DND-41 (cell line): ENCODE measurements at regions not wholly inside any gene's neighbourhood (a gene's known extent, or its start where the extent isn't known, plus 50 kb on each side); places are given as distances from the start of the nearest gene placed in this dataset.

ENCODE experiments used
- ATAC-seq: fragments of 200-7000 bp; cut with Tn5 transposase; 3 replicates; pipeline ENCODE4 v1.9.1; 2021; ENCODE audit warnings: low read depth; ENCODE audit not compliant: insufficient read depth
- DNase-seq: peaks from one replicate; pipeline ENCODE4 v3.0.0-alpha.2; 2020
- H2AFZ ChIP-seq: 2 replicates; pipeline ENCODE4 v1.6.0; 2012; ENCODE audit warnings: low read depth, low read length
- H3K27ac ChIP-seq: 2 replicates; pipeline ENCODE4 v1.5.1; 2012; ENCODE audit warnings: low read length, inconsistent platforms
- H3K27me3 ChIP-seq: fragments of 200-600 bp; sonication (generic); 2 replicates; pipeline ENCODE4 v1.6.0; 2012; ENCODE audit warnings: low read length, mild to moderate bottlenecking, inconsistent platforms; ENCODE audit not compliant: insufficient read depth, poor library complexity
- H3K36me3 ChIP-seq: 2 replicates; pipeline ENCODE4 v1.5.1; 2012; ENCODE audit warnings: low read length, inconsistent platforms; ENCODE audit not compliant: insufficient read depth
- H3K4me1 ChIP-seq: 2 replicates; pipeline ENCODE4 v1.5.1; 2012; ENCODE audit warnings: mild to moderate bottlenecking, low read length; ENCODE audit not compliant: insufficient read depth
- H3K4me2 ChIP-seq: 2 replicates; pipeline ENCODE4 v1.6.0; 2012; ENCODE audit warnings: mild to moderate bottlenecking, moderate library complexity, low read length, inconsistent platforms; ENCODE audit not compliant: insufficient read depth
- H3K4me3 ChIP-seq, 2 experiments: fragments of 200-600 bp in 1 of 2; shearing (Covaris generic) in 1 of 2; 2 replicates each; pipeline ENCODE4 v1.5.1; 2012 to 2016; ENCODE audit warnings: inconsistent platforms in 2 of 2, low read length in 2 of 2, mild to moderate bottlenecking in 2 of 2, low read depth in 1 of 2, moderate library complexity in 1 of 2
- H3K79me2 ChIP-seq: 2 replicates; pipeline ENCODE4 v1.6.0; 2012; ENCODE audit warnings: low read length, inconsistent platforms; ENCODE audit not compliant: insufficient read depth
- H3K9ac ChIP-seq: 2 replicates; pipeline ENCODE4 v1.6.0; 2012; ENCODE audit warnings: low read depth, mild to moderate bottlenecking, inconsistent platforms, low read length, moderate library complexity
- H3K9me3 ChIP-seq: 2 replicates; pipeline ENCODE4 v1.5.1; 2012; ENCODE audit warnings: low read length, moderate library complexity, mild to moderate bottlenecking, inconsistent platforms; ENCODE audit not compliant: insufficient read depth, severe bottlenecking
- H4K20me1 ChIP-seq: 2 replicates; pipeline ENCODE4 v1.6.0; 2012; ENCODE audit warnings: low read length; ENCODE audit not compliant: insufficient read depth
- CTCF ChIP-seq: IDR thresholded peaks from 2 replicates; pipeline ENCODE4 v1.5.1; 2012; ENCODE audit warnings: borderline replicate concordance, low read length, moderate library complexity, mild to moderate bottlenecking; ENCODE audit not compliant: poor library complexity, severe bottlenecking; ENCODE audit errors: extremely low read depth
- EZH2 ChIP-seq: IDR thresholded peaks from 3 replicates; pipeline ENCODE4 v1.6.1; 2012; ENCODE audit warnings: borderline replicate concordance, low read depth, mild to moderate bottlenecking, moderate library complexity, low read length, inconsistent platforms; ENCODE audit not compliant: severe bottlenecking

GRCh38 chr7:17244786-17245185 lies 53.7 kb upstream of the AHR start:
- no peak overlapping the region for H3K9ac ChIP-seq
- ATAC-seq, result no peak

GRCh38 chr7:17247357-17247756 lies 51.1 kb upstream of the AHR start:
- DNase-seq, result no peak
- H3K27me3 ChIP-seq, result no peaks in the 10 kb centered on the region
- no peaks in the 10 kb centered on the region for H3K79me2 ChIP-seq
- H3K4me2 ChIP-seq, result no peak overlapping the region
- no peak overlapping the region for H3K9ac ChIP-seq
- no peaks in the 10 kb centered on the region for H4K20me1 ChIP-seq
- no peaks in the 10 kb centered on the region for H3K4me1 ChIP-seq
- H2AFZ ChIP-seq, result no peak overlapping the region
- H3K9me3 ChIP-seq, result no peaks in the 10 kb centered on the region
- no peak overlapping the region for H3K27ac ChIP-seq
- TF ChIP-seq EZH2 (no peak), CTCF (no peak)
- H3K36me3 ChIP-seq, result no peaks in the 10 kb centered on the region
- no peak overlapping the region for H3K4me3 ChIP-seq
- no peak for ATAC-seq

More at GRCh38 chr7:17244786-17245185, 53.7 kb upstream of the AHR start:
- no peaks in the 10 kb centered on the region for H4K20me1 ChIP-seq
- no peaks in the 10 kb centered on the region for H3K9me3 ChIP-seq
- H3K27me3 ChIP-seq, result no peaks in the 10 kb centered on the region
- H3K36me3 ChIP-seq, result no peaks in the 10 kb centered on the region
- H3K79me2 ChIP-seq, result no peaks in the 10 kb centered on the region
- H3K4me3 ChIP-seq, result no peak overlapping the region
- no peak overlapping the region for H3K27ac ChIP-seq
- TF ChIP-seq EZH2, result no peak
- DNase-seq, result no peak
- H3K4me2 ChIP-seq, result no peak overlapping the region
- no peaks in the 10 kb centered on the region for H3K4me1 ChIP-seq
- H2AFZ ChIP-seq, result no peak overlapping the region

GRCh38 chr7:17248527-17248926 lies 49.9 kb upstream of the AHR start:
- no peak for ATAC-seq
- no peaks in the 10 kb centered on the region for H4K20me1 ChIP-seq

More at GRCh38 chr7:17248527-17248926, 49.9 kb upstream of the AHR start:
- no peak for DNase-seq
- H3K9ac ChIP-seq, result no peak overlapping the region
- no peak for TF ChIP-seq EZH2
- TF ChIP-seq CTCF, result no peak
- no peaks in the 10 kb centered on the region for H3K9me3 ChIP-seq
- no peak overlapping the region for H3K27ac ChIP-seq
- no peak overlapping the region for H2AFZ ChIP-seq
- no peak overlapping the region for H3K4me3 ChIP-seq
- H3K4me2 ChIP-seq, result no peak overlapping the region
- no peaks in the 10 kb centered on the region for H3K79me2 ChIP-seq
- H3K36me3 ChIP-seq, result no peaks in the 10 kb centered on the region
- H3K4me1 ChIP-seq, result no peaks in the 10 kb centered on the region
- H3K27me3 ChIP-seq, result no peaks in the 10 kb centered on the region
